ENCODE measurements at regions not wholly inside any gene's neighbourhood (a gene's known extent, or its start where the extent isn't known, plus 50 kb on each side); places are given as distances from the start of the nearest gene placed in this dataset.
"Not testable (repeated sequence)": the region's sequence is repeated elsewhere in the genome, so short reads cannot be mapped to it uniquely, and the experiment has no call there.

GRCh38 chr12:75646329-75647210 is 135.2 kb upstream of the KRR1 start:
- TF ChIP-seq CTCF (IDR thresholded peaks at IDR 0.05) (no peak), POLR2A (IDR thresholded peaks at IDR 0.05) (no peak), POLR2AphosphoS5 (IDR thresholded peaks at IDR 0.05; ENCODE audit: insufficient read depth in 1 of 2, low read depth in 1 of 2) (no peak)

GRCh38 chr12:75644472-75645072 is 133.2 kb upstream of the KRR1 start:
- H3K36me3 ChIP-seq, result no peaks in the 10 kb centered on the region
- no peak for DNase-seq (ENCODE audit: extremely low spot score in 2 of 2)
- H3K4me1 ChIP-seq, result no peaks in the 10 kb centered on the region
- H3K9me3 ChIP-seq, result no peaks in the 10 kb centered on the region
- TF ChIP-seq POLR2A (IDR thresholded peaks at IDR 0.05) (no peak), CTCF (IDR thresholded peaks at IDR 0.05) (no peak), POLR2AphosphoS5 (IDR thresholded peaks at IDR 0.05; ENCODE audit: insufficient read depth in 1 of 2, low read depth in 1 of 2) (no peak)
- H3K27me3 ChIP-seq, result no peaks in the 10 kb centered on the region
- H3K4me3 ChIP-seq, result no peak overlapping the region
- intact Hi-C loops (cut with DNase I), result no loop called here
- H3K27ac ChIP-seq, result no peak overlapping the region

More at GRCh38 chr12:75646329-75647210, 135.2 kb upstream of the KRR1 start:
- Histone ChIP-seq H3K4me1 (peaks cover 13% of the 10 kb centered on the region), H3K27ac (no peak overlapping the region), H3K9me3 (no peaks in the 10 kb centered on the region), H3K27me3 (no peaks in the 10 kb centered on the region), H3K36me3 (no peaks in the 10 kb centered on the region), H3K4me3 (no peak overlapping the region)
- no peak for DNase-seq (ENCODE audit: extremely low spot score in 2 of 2)
- intact Hi-C loops (cut with DNase I), result no loop called here

- intact Hi-C loops (cut with DNase I); DNase-seq (ENCODE audit: extremely low spot score in 2 of 2); H3K9me3 ChIP-seq; H3K27ac ChIP-seq; H3K4me1 ChIP-seq; H3K36me3 ChIP-seq; H3K4me3 ChIP-seq; H3K27me3 ChIP-seq: not testable (repeated sequence)
Measured at GRCh38 chr12:75643119-75643518, 131.7 kb upstream of the KRR1 start.

GRCh38 chr12:75642226-75642625 is 130.8 kb upstream of the KRR1 start:
- H3K9me3 ChIP-seq, result no peaks in the 10 kb centered on the region
- no peak for TF ChIP-seq CTCF (IDR thresholded peaks at IDR 0.05)
- TF ChIP-seq POLR2AphosphoS5 (IDR thresholded peaks at IDR 0.05; ENCODE audit: insufficient read depth in 1 of 2, low read depth in 1 of 2), result no peak
- TF ChIP-seq POLR2A (IDR thresholded peaks at IDR 0.05), result no peak
- no peaks in the 10 kb centered on the region for H3K27me3 ChIP-seq
- H3K36me3 ChIP-seq, result no peaks in the 10 kb centered on the region
- H3K4me1 ChIP-seq, result no peaks in the 10 kb centered on the region
- intact Hi-C loops (cut with DNase I), result no loop called here
- no peak for DNase-seq (ENCODE audit: extremely low spot score in 2 of 2)
- H3K27ac ChIP-seq, result no peak overlapping the region
- no peak overlapping the region for H3K4me3 ChIP-seq

GRCh38 chr12:75641031-75641780 is 129.8 kb upstream of the KRR1 start:
- Histone ChIP-seq H3K36me3 (no peaks in the 10 kb centered on the region), H3K4me1 (no peaks in the 10 kb centered on the region), H3K9me3 (no peaks in the 10 kb centered on the region), H3K27ac (no peak overlapping the region), H3K27me3 (no peaks in the 10 kb centered on the region), H3K4me3 (no peak overlapping the region)
- intact Hi-C loops (cut with DNase I), result no loop called here
- TF ChIP-seq POLR2AphosphoS5 (IDR thresholded peaks at IDR 0.05; ENCODE audit: insufficient read depth in 1 of 2, low read depth in 1 of 2) (no peak), CTCF (IDR thresholded peaks at IDR 0.05) (no peak), POLR2A (IDR thresholded peaks at IDR 0.05) (no peak)
- no peak for DNase-seq (ENCODE audit: extremely low spot score in 2 of 2)

Measured in vagina (tissue), 2 donors.